ENCODE measurements at regions not wholly inside any gene's neighbourhood (a gene's known extent, or its start where the extent isn't known, plus 50 kb on each side); places are given as distances from the start of the nearest gene placed in this dataset.
"Not testable (repeated sequence)": the region's sequence is repeated elsewhere in the genome, so short reads cannot be mapped to it uniquely, and the experiment has no call there.

- TF ChIP-seq, protein P1, sequence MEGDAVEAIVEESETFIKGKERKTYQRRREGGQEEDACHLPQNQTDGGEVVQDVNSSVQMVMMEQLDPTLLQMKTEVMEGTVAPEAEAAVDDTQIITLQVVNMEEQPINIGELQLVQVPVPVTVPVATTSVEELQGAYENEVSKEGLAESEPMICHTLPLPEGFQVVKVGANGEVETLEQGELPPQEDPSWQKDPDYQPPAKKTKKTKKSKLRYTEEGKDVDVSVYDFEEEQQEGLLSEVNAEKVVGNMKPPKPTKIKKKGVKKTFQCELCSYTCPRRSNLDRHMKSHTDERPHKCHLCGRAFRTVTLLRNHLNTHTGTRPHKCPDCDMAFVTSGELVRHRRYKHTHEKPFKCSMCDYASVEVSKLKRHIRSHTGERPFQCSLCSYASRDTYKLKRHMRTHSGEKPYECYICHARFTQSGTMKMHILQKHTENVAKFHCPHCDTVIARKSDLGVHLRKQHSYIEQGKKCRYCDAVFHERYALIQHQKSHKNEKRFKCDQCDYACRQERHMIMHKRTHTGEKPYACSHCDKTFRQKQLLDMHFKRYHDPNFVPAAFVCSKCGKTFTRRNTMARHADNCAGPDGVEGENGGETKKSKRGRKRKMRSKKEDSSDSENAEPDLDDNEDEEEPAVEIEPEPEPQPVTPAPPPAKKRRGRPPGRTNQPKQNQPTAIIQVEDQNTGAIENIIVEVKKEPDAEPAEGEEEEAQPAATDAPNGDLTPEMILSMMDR (IDR thresholded peaks at IDR 0.05), result no peak
- peaks cover 12% of the 10 kb centered on the region for H3K27me3 ChIP-seq
- no peaks in the 10 kb centered on the region for H3K4me1 ChIP-seq (ENCODE audit: control insufficient read depth in 1 of 2, insufficient read depth in 1 of 2, low read depth in 1 of 2, low read length in 1 of 2)
These were observed 155.1 kb downstream of the C16orf95 start for GRCh38 chr16:87161822-87162676.

GRCh38 chr16:87162799-87163198 lies 154.4 kb downstream of the C16orf95 start:
- not testable (repeated sequence) for H3K9me3 ChIP-seq; H3K36me3 ChIP-seq; H3K4me1 ChIP-seq (ENCODE audit: control insufficient read depth in 1 of 2, insufficient read depth in 1 of 2, low read depth in 1 of 2, low read length in 1 of 2); H3K4me3 ChIP-seq (ENCODE audit: low read depth in 1 of 2, low read length in 1 of 2); H3K27ac ChIP-seq
- peaks cover 12% of the 10 kb centered on the region for H3K27me3 ChIP-seq

More at GRCh38 chr16:87161822-87162676, 155.1 kb downstream of the C16orf95 start:
- no peaks in the 10 kb centered on the region for H3K9me3 ChIP-seq
- H3K36me3 ChIP-seq, result no peaks in the 10 kb centered on the region
- H3K4me3 ChIP-seq (ENCODE audit: low read depth in 1 of 2, low read length in 1 of 2), result no peak overlapping the region
- no peak overlapping the region for H3K27ac ChIP-seq

DNA sequence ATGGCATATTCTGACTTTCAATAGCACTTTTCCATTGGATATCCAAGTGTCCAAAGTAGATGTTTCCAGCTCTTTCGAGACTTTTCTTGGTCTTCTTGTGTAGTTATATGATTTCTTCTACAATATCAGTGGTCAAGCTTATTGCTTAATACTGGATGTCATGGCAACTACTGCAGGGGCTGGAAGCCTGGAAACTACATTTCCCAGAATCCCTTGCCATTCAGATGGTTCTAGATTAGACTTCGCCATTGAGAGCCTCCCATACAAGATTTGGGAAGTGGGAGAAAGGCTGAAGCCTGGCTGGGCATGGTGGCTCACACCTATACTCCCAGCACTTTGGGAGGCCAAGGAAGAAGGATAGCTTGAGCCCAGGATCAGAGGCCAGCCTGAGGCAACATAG lies 153.6 kb downstream of the C16orf95 start:
- Histone ChIP-seq H3K36me3 (no peaks in the 10 kb centered on the region), H3K27ac (no peak overlapping the region), H3K9me3 (no peaks in the 10 kb centered on the region), H3K4me3 (ENCODE audit: low read depth in 1 of 2, low read length in 1 of 2) (no peak overlapping the region), H3K4me1 (ENCODE audit: control insufficient read depth in 1 of 2, insufficient read depth in 1 of 2, low read depth in 1 of 2, low read length in 1 of 2) (no peaks in the 10 kb centered on the region), H3K27me3 (peaks cover 12% of the 10 kb centered on the region)
- TF ChIP-seq, protein P1 (IDR thresholded peaks at IDR 0.05), result no peak

- H3K9me3 ChIP-seq, result no peaks in the 10 kb centered on the region
- TF ChIP-seq, protein P1 (IDR thresholded peaks at IDR 0.05), result no peak
- peaks cover 12% of the 10 kb centered on the region for H3K27me3 ChIP-seq
- no peak overlapping the region for H3K4me3 ChIP-seq (ENCODE audit: low read depth in 1 of 2, low read length in 1 of 2)
- no peaks in the 10 kb centered on the region for H3K36me3 ChIP-seq
- H3K4me1 ChIP-seq (ENCODE audit: control insufficient read depth in 1 of 2, insufficient read depth in 1 of 2, low read depth in 1 of 2, low read length in 1 of 2), result no peaks in the 10 kb centered on the region
- no peak overlapping the region for H3K27ac ChIP-seq
These were observed 152.0 kb downstream of the C16orf95 start for GRCh38 chr16:87165151-87165550.

- Histone ChIP-seq H3K4me3 (ENCODE audit: low read depth in 1 of 2, low read length in 1 of 2) (no peak overlapping the region), H3K27me3 (peaks cover 8% of the 10 kb centered on the region), H3K27ac (no peak overlapping the region), H3K9me3 (no peaks in the 10 kb centered on the region), H3K36me3 (no peaks in the 10 kb centered on the region), H3K4me1 (ENCODE audit: control insufficient read depth in 1 of 2, insufficient read depth in 1 of 2, low read depth in 1 of 2, low read length in 1 of 2) (no peaks in the 10 kb centered on the region)
- TF ChIP-seq, protein P1 (IDR thresholded peaks at IDR 0.05), result no peak
These were observed 151.3 kb downstream of the C16orf95 start for GRCh38 chr16:87165885-87166284.

GRCh38 chr16:87166321-87166720 lies 150.9 kb downstream of the C16orf95 start:
- Histone ChIP-seq H3K36me3 (no peaks in the 10 kb centered on the region), H3K4me1 (ENCODE audit: control insufficient read depth in 1 of 2, insufficient read depth in 1 of 2, low read depth in 1 of 2, low read length in 1 of 2) (no peaks in the 10 kb centered on the region), H3K27ac (no peak overlapping the region), H3K4me3 (ENCODE audit: low read depth in 1 of 2, low read length in 1 of 2) (no peak overlapping the region), H3K27me3 (peaks cover 3% of the 10 kb centered on the region), H3K9me3 (no peaks in the 10 kb centered on the region)
- TF ChIP-seq, protein P1 (IDR thresholded peaks at IDR 0.05), result no peak

Measured in neutrophil (primary cell).